Prostate gland (tissue), 2 donors: ENCODE measurements at regions not wholly inside any gene's neighbourhood (a gene's known extent, or its start where the extent isn't known, plus 50 kb on each side); places are given as distances from the start of the nearest gene placed in this dataset.

Source experiments
- DNase-seq: peaks from one replicate; pipeline ENCODE4 v3.0.0-alpha.2; 2019; ENCODE audit warnings: low spot score
- H3K27ac ChIP-seq, 2 donors: fragments of 200-600 bp; sonication (generic); 2 replicates each; pipeline ENCODE4 v1.5.1; 2017 to 2019
- H3K27me3 ChIP-seq: fragments of 200-600 bp; sonication (generic); replicated peaks from 2 replicates; pipeline ENCODE4 v1.5.1; 2019; ENCODE audit not compliant: insufficient read depth
- H3K36me3 ChIP-seq, 2 donors: fragments of 200-600 bp; sonication (generic); 1 replicate in 1 of 2; 2 replicates in 1 of 2; pipeline versions ENCODE4 v1.5.1 to v1.8.1; 2017 to 2019
- H3K4me1 ChIP-seq: fragments of 200-600 bp; sonication (generic); replicated peaks from 2 replicates; pipeline ENCODE4 v1.5.1; 2019
- H3K4me3 ChIP-seq, 2 donors: fragments of 200-600 bp; sonication (generic); 2 replicates each; pipeline ENCODE4 v1.5.1; 2017 to 2019
- H3K9me3 ChIP-seq: fragments of 200-600 bp; sonication (generic); 2 replicates; pipeline ENCODE4 v1.5.1; 2017
- CTCF ChIP-seq, 4 experiments: fragments of 200-600 bp in 2 of 4; fragments of 450-650 bp in 2 of 4; sonication (generic) in 2 of 4; IDR thresholded peaks; 1 replicate in 3 of 4; 2 replicates in 1 of 4; pipeline ENCODE4 v1.5.1; 2016 to 2019; ENCODE audit warnings: antibody characterized with exemption in 4 of 4, mild to moderate bottlenecking in 2 of 4, moderate library complexity in 2 of 4
- POLR2A ChIP-seq: fragments of 450-650 bp; IDR thresholded peaks from one replicate; pipeline ENCODE4 v1.6.1; 2016; ENCODE audit warnings: antibody characterized with exemption, mild to moderate bottlenecking
- POLR2AphosphoS5 ChIP-seq: sonication (generic); formaldehyde crosslinking; IDR thresholded peaks from one replicate; pipeline ENCODE4 v1.6.1; 2017; ENCODE audit warnings: antibody characterized with exemption
- WGBS: methylation state at CpG from one replicate; pipeline ENCODE4 v1.1.5; 2018; 5-methylcytosine and 5-hydroxymethylcytosine counted together
- intact Hi-C: fragments of 100-400 bp; cut with DNase I; formaldehyde crosslinking; loops from one replicate; pipeline ENCODE4 v1.14.2; 2022

- DNase-seq: no peak
- Histone ChIP-seq H3K9me3 (no peaks in the 10 kb centered on the region), H3K27ac (no peak overlapping the region), H3K27me3 (no peaks in the 10 kb centered on the region), H3K36me3 (no peaks in the 10 kb centered on the region), H3K4me1 (no peaks in the 10 kb centered on the region), H3K4me3 (no peak overlapping the region)
- intact Hi-C loops: no loop called here
- WGBS: 83% methylated on average over 5 of the region's 5 CpGs
- TF ChIP-seq POLR2A: no peak
- TF ChIP-seq POLR2AphosphoS5: no peak
- TF ChIP-seq CTCF (IDR thresholded peaks at IDR 0.05): no peak
These were observed 414.7 kb downstream of the LRATD1 start for GRCh38 chr2:15047184-15047583.

- TF ChIP-seq POLR2A (no peak), CTCF (IDR thresholded peaks at IDR 0.05) (no peak), POLR2AphosphoS5 (no peak)
- Histone ChIP-seq H3K36me3 (no peaks in the 10 kb centered on the region), H3K9me3 (no peaks in the 10 kb centered on the region), H3K27me3 (no peaks in the 10 kb centered on the region), H3K27ac (no peak overlapping the region), H3K4me3 (no peak overlapping the region), H3K4me1 (no peaks in the 10 kb centered on the region)
- DNase-seq: no peak
- intact Hi-C loops: no loop called here
- WGBS: 82% methylated on average over 6 of the region's 6 CpGs
These were observed 415.5 kb downstream of the LRATD1 start for GRCh38 chr2:15048000-15048399.

- Histone ChIP-seq H3K4me1 (no peaks in the 10 kb centered on the region), H3K27me3 (no peaks in the 10 kb centered on the region), H3K27ac (no peak overlapping the region), H3K9me3 (no peaks in the 10 kb centered on the region), H3K36me3 (no peaks in the 10 kb centered on the region), H3K4me3 (no peak overlapping the region)
- intact Hi-C loops: no loop called here
- 76% methylated on average over 14 of the region's 14 CpGs for WGBS
- TF ChIP-seq POLR2AphosphoS5 (no peak), CTCF (IDR thresholded peaks at IDR 0.05) (no peak), POLR2A (no peak)
- no peak for DNase-seq
These were observed 416.8 kb downstream of the LRATD1 start for GRCh38 chr2:15049096-15049993.

GRCh38 chr2:15050483-15050882 lies 418.0 kb downstream of the LRATD1 start:
- Histone ChIP-seq H3K36me3 (no peaks in the 10 kb centered on the region), H3K27me3 (no peaks in the 10 kb centered on the region), H3K4me1 (no peaks in the 10 kb centered on the region), H3K9me3 (no peaks in the 10 kb centered on the region), H3K27ac (no peak overlapping the region), H3K4me3 (no peak overlapping the region)
- intact Hi-C loops: no loop called here
- no peak for DNase-seq
- WGBS: 31% methylated on average over 4 of the region's 4 CpGs
- TF ChIP-seq CTCF (IDR thresholded peaks at IDR 0.05) (no peak), POLR2AphosphoS5 (no peak), POLR2A (no peak)

GRCh38 chr2:15053542-15053941 lies 421.0 kb downstream of the LRATD1 start:
- 85% methylated on average over 5 of the region's 5 CpGs for WGBS
- Histone ChIP-seq H3K36me3 (no peaks in the 10 kb centered on the region), H3K9me3 (no peaks in the 10 kb centered on the region), H3K4me1 (no peaks in the 10 kb centered on the region), H3K27ac (no peak overlapping the region), H3K4me3 (no peak overlapping the region), H3K27me3 (no peaks in the 10 kb centered on the region)
- intact Hi-C loops: no loop called here
- no peak for TF ChIP-seq POLR2A
- no peak for DNase-seq
